ENCODE measurements at regions not wholly inside any gene's neighbourhood (a gene's known extent, or its start where the extent isn't known, plus 50 kb on each side); places are given as distances from the start of the nearest gene placed in this dataset.
"Not testable (repeated sequence)": the region's sequence is repeated elsewhere in the genome, so short reads cannot be mapped to it uniquely, and the experiment has no call there.

DNA sequence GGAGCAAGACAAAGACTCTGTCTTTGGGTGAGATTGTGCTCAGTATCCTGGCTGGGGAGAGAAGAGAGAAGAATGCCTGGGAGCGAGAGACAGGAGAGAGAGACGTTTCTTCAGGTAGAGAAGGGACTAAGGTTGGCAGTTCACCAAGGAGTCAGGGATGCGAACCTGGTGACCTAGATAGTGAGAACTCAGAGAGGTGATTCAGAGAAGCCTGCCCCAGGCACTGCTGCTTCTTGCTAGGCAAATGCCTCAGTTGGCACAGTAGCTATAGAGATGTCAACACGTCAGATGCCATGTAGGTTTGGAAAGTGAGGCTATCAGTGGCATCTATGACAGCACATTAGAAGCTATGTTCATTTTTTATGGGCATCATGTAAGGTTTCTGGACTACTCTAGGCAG, 231.6 kb upstream of the VLDLR start:
- Histone ChIP-seq H3K36me3 (ENCODE audit: control insufficient read depth, insufficient read depth, low read length) (no peaks in the 10 kb centered on the region), H3K9ac (ENCODE audit: low read length) (no peak overlapping the region), H3K4me1 (ENCODE audit: control insufficient read depth, low read depth, low read length) (no peaks in the 10 kb centered on the region), H2BK5ac (ENCODE audit: low read length) (no peak overlapping the region), H4K8ac (ENCODE audit: low read depth, low read length) (no peak overlapping the region), H2BK120ac (ENCODE audit: low read depth, low read length) (no peak overlapping the region), H3K4ac (ENCODE audit: low read depth, low read length) (no peak overlapping the region), H2BK15ac (replicated peaks; ENCODE audit: low read depth) (no peak overlapping the region), H3K56ac (ENCODE audit: low read length) (no peak overlapping the region), H3K27me3 (ENCODE audit: insufficient read depth, low read length, poor library complexity) (no peaks in the 10 kb centered on the region), H3K27ac (ENCODE audit: low read depth, low read length) (no peak overlapping the region), H3K4me2 (ENCODE audit: low read length) (no peak overlapping the region), H3K79me1 (ENCODE audit: low read length) (no peaks in the 10 kb centered on the region), H3K4me3 (ENCODE audit: low read length) (no peak overlapping the region), H2AK5ac (ENCODE audit: low read length) (no peak overlapping the region), H4K5ac (ENCODE audit: low read length) (no peak overlapping the region), H3K23ac (ENCODE audit: low read length) (no peak overlapping the region), H3K18ac (ENCODE audit: low read length) (no peak overlapping the region), H3K79me2 (ENCODE audit: control insufficient read depth, insufficient read depth, low read length) (no peaks in the 10 kb centered on the region)
- no peak for DNase-seq
- WGBS (ENCODE audit: extremely low coverage, insufficient coverage, low lambda C conversion rate): no CpG with 5 or more reads among the region's 4 CpGs

DNA sequence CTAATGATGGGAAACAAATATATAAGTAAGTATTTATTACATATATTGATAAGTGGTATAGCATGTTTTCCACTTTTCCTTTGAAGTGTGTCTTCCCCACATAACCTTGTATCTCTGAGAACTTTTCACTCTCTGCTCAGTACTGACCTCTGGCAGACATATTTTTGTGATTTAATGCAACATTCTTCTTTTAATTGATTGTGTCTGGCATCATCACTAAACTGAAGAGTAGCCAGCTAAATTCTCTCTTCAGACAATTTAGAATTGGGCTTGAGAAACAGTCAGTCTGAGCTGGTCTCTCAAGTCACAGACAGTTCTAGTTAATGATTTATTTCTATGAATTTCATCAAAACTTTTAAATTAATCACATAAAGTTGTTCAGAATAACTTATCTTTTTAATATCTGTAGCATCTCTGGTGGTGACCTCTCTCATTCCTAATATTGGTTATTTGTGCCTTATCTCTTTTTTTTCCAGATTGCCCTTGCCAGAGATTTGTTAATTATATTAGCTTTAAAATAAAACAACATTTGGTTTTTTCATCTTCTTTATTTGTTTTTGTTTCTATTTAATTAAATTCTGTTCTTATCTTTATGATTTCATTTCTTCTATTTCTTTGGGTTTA, 230.0 kb upstream of the VLDLR start:
- H3K23ac ChIP-seq (ENCODE audit: low read length); H3K79me2 ChIP-seq (ENCODE audit: control insufficient read depth, insufficient read depth, low read length); H3K4me3 ChIP-seq (ENCODE audit: low read length); H3K36me3 ChIP-seq (ENCODE audit: control insufficient read depth, insufficient read depth, low read length); H3K56ac ChIP-seq (ENCODE audit: low read length); H4K8ac ChIP-seq (ENCODE audit: low read depth, low read length); H2AK5ac ChIP-seq (ENCODE audit: low read length); H3K27me3 ChIP-seq (ENCODE audit: insufficient read depth, low read length, poor library complexity); H3K4me2 ChIP-seq (ENCODE audit: low read length); H3K4me1 ChIP-seq (ENCODE audit: control insufficient read depth, low read depth, low read length); H3K79me1 ChIP-seq (ENCODE audit: low read length); DNase-seq; H2BK120ac ChIP-seq (ENCODE audit: low read depth, low read length); H3K18ac ChIP-seq (ENCODE audit: low read length); H3K4ac ChIP-seq (ENCODE audit: low read depth, low read length); H4K5ac ChIP-seq (ENCODE audit: low read length); H3K9ac ChIP-seq (ENCODE audit: low read length); H2BK15ac ChIP-seq (replicated peaks; ENCODE audit: low read depth); H2BK5ac ChIP-seq (ENCODE audit: low read length); H3K27ac ChIP-seq (ENCODE audit: low read depth, low read length): not testable (repeated sequence)

DNA sequence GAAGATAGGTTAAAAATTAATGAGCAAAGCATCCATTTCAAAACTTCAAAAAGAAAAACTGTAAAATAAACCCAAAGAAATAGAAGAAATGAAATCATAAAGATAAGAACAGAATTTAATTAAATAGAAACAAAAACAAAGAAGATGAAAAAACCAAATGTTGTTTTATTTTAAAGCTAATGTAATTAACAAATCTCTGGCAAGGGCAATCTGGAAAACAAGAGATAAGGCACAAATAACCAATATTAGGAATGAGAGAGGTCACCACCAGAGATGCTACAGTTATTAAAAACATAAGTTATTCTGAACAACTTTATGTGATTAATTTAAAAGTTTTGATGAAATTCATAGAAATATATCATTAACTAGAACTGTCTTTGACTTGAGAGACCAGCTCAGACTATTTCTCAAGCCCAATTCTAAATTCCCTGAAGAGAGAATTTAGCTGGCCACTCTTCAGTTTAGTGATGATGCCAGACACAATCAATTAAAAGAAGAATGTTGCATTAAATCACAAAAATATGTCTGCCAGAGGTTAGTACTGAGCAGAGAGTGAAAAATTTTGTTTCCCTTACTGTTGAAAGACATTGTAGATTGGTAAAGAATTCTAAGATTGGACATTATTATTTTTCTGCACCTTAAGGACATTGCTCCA, 227.4 kb upstream of the VLDLR start:
- not testable (repeated sequence) for H3K18ac ChIP-seq (ENCODE audit: low read length); H2AK5ac ChIP-seq (ENCODE audit: low read length); H3K36me3 ChIP-seq (ENCODE audit: control insufficient read depth, insufficient read depth, low read length); H2BK120ac ChIP-seq (ENCODE audit: low read depth, low read length); H2BK5ac ChIP-seq (ENCODE audit: low read length); H3K4me1 ChIP-seq (ENCODE audit: control insufficient read depth, low read depth, low read length); H3K56ac ChIP-seq (ENCODE audit: low read length); H3K79me1 ChIP-seq (ENCODE audit: low read length); H2BK15ac ChIP-seq (replicated peaks; ENCODE audit: low read depth); H4K5ac ChIP-seq (ENCODE audit: low read length); H3K4me2 ChIP-seq (ENCODE audit: low read length); H3K27me3 ChIP-seq (ENCODE audit: insufficient read depth, low read length, poor library complexity); DNase-seq; H3K9ac ChIP-seq (ENCODE audit: low read length); H3K27ac ChIP-seq (ENCODE audit: low read depth, low read length); H3K23ac ChIP-seq (ENCODE audit: low read length); H3K79me2 ChIP-seq (ENCODE audit: control insufficient read depth, insufficient read depth, low read length); H3K4ac ChIP-seq (ENCODE audit: low read depth, low read length); H3K4me3 ChIP-seq (ENCODE audit: low read length); H4K8ac ChIP-seq (ENCODE audit: low read depth, low read length)

DNA sequence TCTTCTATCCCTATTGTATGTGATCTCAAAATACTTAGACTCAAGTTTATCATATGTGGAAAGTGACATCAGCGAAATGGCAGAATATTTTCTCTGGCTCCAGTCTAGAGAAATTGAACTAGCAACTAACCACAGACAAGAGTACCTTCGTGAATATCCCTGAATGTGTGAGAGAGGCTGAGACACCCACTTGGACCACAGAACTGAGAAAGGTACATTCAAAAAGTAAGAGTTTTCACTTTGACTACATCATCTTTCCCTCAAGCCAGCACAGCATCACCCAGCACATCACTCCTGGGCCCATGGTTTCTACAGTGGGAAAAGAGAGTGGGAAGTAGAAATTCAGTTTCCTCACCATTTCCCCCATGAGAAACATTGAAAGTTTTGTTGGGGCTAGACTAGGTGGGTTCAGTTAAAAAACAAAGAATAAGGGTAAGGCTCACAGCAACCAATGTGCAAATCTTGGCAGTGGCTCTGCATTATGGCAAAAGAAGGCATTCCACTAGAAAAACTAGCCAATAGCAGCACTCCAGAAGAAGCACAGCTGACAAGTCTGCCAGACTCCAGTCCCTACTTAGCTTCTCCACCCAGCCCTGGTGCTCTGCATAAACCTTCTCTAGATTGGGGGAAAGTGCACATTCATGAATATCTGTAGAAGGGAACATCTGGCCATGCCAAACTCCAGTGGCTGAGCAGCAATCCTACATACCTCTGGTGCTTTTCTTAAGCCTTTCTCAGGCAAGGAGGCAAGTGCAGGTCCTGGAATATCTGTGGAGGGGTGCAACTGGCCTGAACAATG, 225.6 kb upstream of the VLDLR start:
- no peaks in the 10 kb centered on the region for H3K79me1 ChIP-seq (ENCODE audit: low read length)
- no peak overlapping the region for H4K8ac ChIP-seq (ENCODE audit: low read depth, low read length)
- no peak overlapping the region for H3K18ac ChIP-seq (ENCODE audit: low read length)
- no peaks in the 10 kb centered on the region for H3K79me2 ChIP-seq (ENCODE audit: control insufficient read depth, insufficient read depth, low read length)
- no peak overlapping the region for H2BK5ac ChIP-seq (ENCODE audit: low read length)
- no peak overlapping the region for H3K23ac ChIP-seq (ENCODE audit: low read length)
- H2AK5ac ChIP-seq (ENCODE audit: low read length): no peak overlapping the region
- no peak overlapping the region for H2BK120ac ChIP-seq (ENCODE audit: low read depth, low read length)
- no peak overlapping the region for H3K27ac ChIP-seq (ENCODE audit: low read depth, low read length)
- H3K4ac ChIP-seq (ENCODE audit: low read depth, low read length): no peak overlapping the region
- no CpG with 5 or more reads among the region's 2 CpGs for WGBS (ENCODE audit: extremely low coverage, insufficient coverage, low lambda C conversion rate)
- H3K27me3 ChIP-seq (ENCODE audit: insufficient read depth, low read length, poor library complexity): no peaks in the 10 kb centered on the region
- no peak overlapping the region for H4K5ac ChIP-seq (ENCODE audit: low read length)
- no peaks in the 10 kb centered on the region for H3K36me3 ChIP-seq (ENCODE audit: control insufficient read depth, insufficient read depth, low read length)
- no peak overlapping the region for H3K9ac ChIP-seq (ENCODE audit: low read length)
- H3K4me2 ChIP-seq (ENCODE audit: low read length): no peak overlapping the region
- no peak for DNase-seq
- H3K56ac ChIP-seq (ENCODE audit: low read length): no peak overlapping the region
- H3K4me3 ChIP-seq (ENCODE audit: low read length): no peak overlapping the region
- no peak overlapping the region for H2BK15ac ChIP-seq (replicated peaks; ENCODE audit: low read depth)
- no peaks in the 10 kb centered on the region for H3K4me1 ChIP-seq (ENCODE audit: control insufficient read depth, low read depth, low read length)

DNA sequence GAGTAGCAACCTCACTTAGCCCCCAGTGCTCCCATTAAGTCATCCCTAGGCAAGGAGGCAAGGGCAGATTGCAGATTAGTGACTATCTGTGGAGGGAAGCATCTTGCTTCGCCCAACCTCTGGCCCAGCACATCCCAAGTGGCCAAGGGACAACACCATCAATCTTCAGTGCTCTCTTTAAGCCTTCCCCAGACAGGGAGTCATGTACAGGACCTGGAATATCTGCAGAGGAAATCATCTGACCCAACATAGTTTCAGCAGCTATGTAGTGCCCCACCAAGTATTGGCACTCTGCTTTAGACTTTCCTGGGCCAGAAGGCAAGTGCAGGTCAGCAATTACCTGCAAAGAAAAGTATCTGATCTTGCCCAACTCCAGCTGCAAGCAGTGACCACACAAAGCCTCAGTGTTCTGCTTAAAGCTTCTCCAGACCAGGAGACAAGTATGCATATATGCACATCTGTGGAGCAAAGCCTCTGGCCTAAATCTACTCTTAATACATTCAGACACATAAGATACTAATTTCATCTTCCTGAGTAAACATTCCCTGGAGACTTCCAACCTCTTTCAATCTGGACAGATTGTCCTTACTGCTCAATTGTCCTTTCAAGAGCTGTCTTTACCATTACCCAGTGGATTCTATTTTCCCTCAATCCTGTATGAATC, 224.8 kb upstream of the VLDLR start:
- DNase-seq: no peak
- H4K8ac ChIP-seq (ENCODE audit: low read depth, low read length): no peak overlapping the region
- no peak overlapping the region for H2BK5ac ChIP-seq (ENCODE audit: low read length)

More for the DNA sequence above, 224.8 kb upstream of the VLDLR start:
- WGBS (ENCODE audit: extremely low coverage, insufficient coverage, low lambda C conversion rate): no CpG with 5 or more reads among the region's 1 CpG
- Histone ChIP-seq H2BK15ac (replicated peaks; ENCODE audit: low read depth) (no peak overlapping the region), H3K23ac (ENCODE audit: low read length) (no peak overlapping the region), H3K56ac (ENCODE audit: low read length) (no peak overlapping the region), H3K9ac (ENCODE audit: low read length) (no peak overlapping the region), H3K79me1 (ENCODE audit: low read length) (no peaks in the 10 kb centered on the region), H2AK5ac (ENCODE audit: low read length) (no peak overlapping the region), H3K27me3 (ENCODE audit: insufficient read depth, low read length, poor library complexity) (no peaks in the 10 kb centered on the region), H3K4me2 (ENCODE audit: low read length) (no peak overlapping the region), H2BK120ac (ENCODE audit: low read depth, low read length) (no peak overlapping the region), H3K18ac (ENCODE audit: low read length) (no peak overlapping the region), H3K4me3 (ENCODE audit: low read length) (no peak overlapping the region), H4K5ac (ENCODE audit: low read length) (no peak overlapping the region), H3K36me3 (ENCODE audit: control insufficient read depth, insufficient read depth, low read length) (no peaks in the 10 kb centered on the region), H3K4me1 (ENCODE audit: control insufficient read depth, low read depth, low read length) (no peaks in the 10 kb centered on the region), H3K79me2 (ENCODE audit: control insufficient read depth, insufficient read depth, low read length) (no peaks in the 10 kb centered on the region), H3K4ac (ENCODE audit: low read depth, low read length) (no peak overlapping the region), H3K27ac (ENCODE audit: low read depth, low read length) (no peak overlapping the region)
